NT2/D1 (cell line): ENCODE measurements at regions not wholly inside any gene's neighbourhood (a gene's known extent, or its start where the extent isn't known, plus 50 kb on each side); places are given as distances from the start of the nearest gene placed in this dataset.

Source experiments
- SUZ12 ChIP-seq: IDR thresholded peaks from 2 replicates; pipeline ENCODE4 v1.6.1; 2011; ENCODE audit not compliant: insufficient read length, insufficient read depth; ENCODE audit errors: extremely low read depth
- YY1 ChIP-seq: IDR thresholded peaks from 2 replicates; pipeline ENCODE4 v1.6.1; 2011; ENCODE audit not compliant: insufficient read length, insufficient read depth
- ZNF274 ChIP-seq: IDR thresholded peaks from 2 replicates; pipeline ENCODE4 v1.6.1; 2011; ENCODE audit warnings: mild to moderate bottlenecking, low read depth, low read length

GRCh38 chr11:92383430-92383829 lies 158.8 kb downstream of the FAT3 start:
- TF ChIP-seq ZNF274 (no peak), SUZ12 (no peak), YY1 (no peak)
